OCI-LY7 (cell line): ENCODE measurements at regions not wholly inside any gene's neighbourhood (a gene's known extent, or its start where the extent isn't known, plus 50 kb on each side); places are given as distances from the start of the nearest gene placed in this dataset.
A peak's percentile ranks its signal among the peaks of the same experiment; 100 is the strongest.

Experiments used
- BruUV-seq: library from RNA; stranded (reverse); fragments of 400-500 nt; replicated peaks from 2 replicates; lab custom pipeline; 2021; lab: Mats Ljungman, UMichigan
- CTCF ChIA-PET: fragments of 300-600 bp; sonication (Branson Sonifier 250); formaldehyde crosslinking; loops from one replicate; lab custom pipeline; 2022; ENCODE audit warnings: antibody characterized with exemption; ENCODE audit not compliant: unreplicated experiment; lab: Charles Lee
- POLR2A ChIA-PET: fragments of 300-600 bp; sonication (Branson Sonifier 250); formaldehyde crosslinking; loops from one replicate; lab custom pipeline; 2022; ENCODE audit warnings: antibody characterized with exemption; lab: Charles Lee
- DNase-seq: peaks from one replicate; pipeline ENCODE4 v3.0.0-alpha.2; 2015; ENCODE audit warnings: low spot score
- H2AFZ ChIP-seq: fragments of 200-600 bp; sonication (generic), shearing (Covaris generic); 2 replicates; pipeline ENCODE4 v1.6.1; 2014; ENCODE audit warnings: mild to moderate bottlenecking, antibody characterized with exemption, low read length, moderate library complexity
- H3K27ac ChIP-seq: fragments of 200-600 bp; sonication (generic); 2 replicates; pipeline ENCODE4 v1.5.1; 2014; ENCODE audit warnings: mixed run types, low read depth, mild to moderate bottlenecking, moderate library complexity, low read length, inconsistent platforms; ENCODE audit not compliant: poor library complexity, severe bottlenecking
- H3K36me3 ChIP-seq: fragments of 200-600 bp; sonication (generic); 2 replicates; pipeline ENCODE4 v1.6.1; 2014; ENCODE audit warnings: mild to moderate bottlenecking, antibody characterized with exemption, low read length, moderate library complexity, mixed read lengths; ENCODE audit not compliant: insufficient read depth
- H3K4me1 ChIP-seq: fragments of 200-600 bp; sonication (generic); 2 replicates; pipeline ENCODE4 v1.5.1; 2014; ENCODE audit warnings: mild to moderate bottlenecking, low read length; ENCODE audit not compliant: insufficient read depth, poor library complexity, severe bottlenecking
- H3K4me2 ChIP-seq: fragments of 200-600 bp; sonication (generic); 2 replicates; pipeline ENCODE4 v1.6.1; 2014; ENCODE audit warnings: mild to moderate bottlenecking, low read length
- H3K4me3 ChIP-seq: fragments of 200-600 bp; sonication (generic); 2 replicates; pipeline ENCODE4 v1.5.1; 2014; ENCODE audit warnings: mild to moderate bottlenecking, low read depth, low read length; ENCODE audit not compliant: poor library complexity, severe bottlenecking
- H3K79me2 ChIP-seq: fragments of 200-600 bp; sonication (generic); 2 replicates; pipeline ENCODE4 v1.6.1; 2016; ENCODE audit warnings: low read depth, mild to moderate bottlenecking, low read length, moderate library complexity, mixed read lengths; ENCODE audit not compliant: insufficient read depth
- H3K9me2 ChIP-seq: fragments of 200-600 bp; sonication (generic); 2 replicates; pipeline ENCODE4 v1.6.1; 2016; ENCODE audit warnings: mild to moderate bottlenecking, low read length, mixed read lengths; ENCODE audit not compliant: insufficient read depth
- H3K9me3 ChIP-seq: fragments of 200-600 bp; sonication (generic); 2 replicates; pipeline ENCODE4 v1.6.1; 2014; ENCODE audit warnings: mild to moderate bottlenecking, mixed run types, low read length, mixed read lengths
- H4K20me1 ChIP-seq: fragments of 200-600 bp; sonication (generic); 2 replicates; pipeline ENCODE4 v1.6.1; 2014; ENCODE audit warnings: mild to moderate bottlenecking, antibody characterized with exemption, low read length, moderate library complexity, mixed read lengths; ENCODE audit not compliant: insufficient read depth
- EZH2phosphoT487 ChIP-seq: fragments of 200-600 bp; sonication (generic); IDR thresholded peaks from 2 replicates; pipeline ENCODE4 v1.6.1; 2018; ENCODE audit warnings: low read depth, borderline replicate concordance, mild to moderate bottlenecking, mixed run types, antibody characterized with exemption, low read length, moderate library complexity, mixed read lengths
- intact Hi-C: fragments of 100-400 bp; cut with micrococcal nuclease; formaldehyde crosslinking; loops from one replicate; pipeline ENCODE4 v1.10.0; 2022; ENCODE audit not compliant: unreplicated experiment
- TF ChIP-seq, protein P1 (sequence below): fragments of 200-600 bp; sonication (generic); conservative IDR thresholded peaks from 2 replicates; pipeline ENCODE4 v1.5.1; 2014; ENCODE audit warnings: mild to moderate bottlenecking, antibody characterized with exemption, low read length, moderate library complexity, mixed read lengths

DNA sequence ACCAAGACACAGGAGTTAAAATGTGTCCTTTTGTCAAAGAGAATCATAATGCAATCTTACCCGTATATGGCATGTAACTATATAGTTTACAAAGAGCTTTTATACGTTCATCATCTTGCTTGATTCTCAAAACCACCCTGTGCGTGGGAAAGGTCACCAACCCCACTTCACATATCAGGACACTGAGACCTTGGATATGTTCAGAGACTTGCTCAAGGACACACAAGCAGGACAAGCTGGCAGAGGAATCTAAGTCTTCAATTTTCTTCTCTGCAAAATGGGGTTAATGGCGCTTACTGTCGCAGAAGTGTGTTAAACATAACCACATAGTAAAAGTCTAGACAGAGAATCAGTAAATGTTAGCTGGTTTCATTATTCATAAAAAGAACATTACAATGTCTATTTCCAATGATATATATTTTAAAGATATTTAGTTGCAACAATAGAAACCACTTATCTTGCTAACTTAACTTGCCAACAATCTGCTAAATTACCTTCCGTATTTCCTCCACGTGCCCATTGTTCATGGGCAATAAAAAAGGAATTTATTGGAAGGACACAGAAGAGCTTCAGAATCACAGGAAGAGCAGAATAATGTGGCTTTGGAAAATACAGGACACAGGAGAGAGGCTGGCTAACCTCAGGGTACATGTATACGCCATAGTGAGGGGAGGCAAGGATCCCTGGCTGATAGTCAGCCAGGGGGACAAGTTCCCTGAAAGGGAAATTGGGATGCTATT lies 64.6 kb upstream of the TAPT1 start:
- TF ChIP-seq, protein P1, sequence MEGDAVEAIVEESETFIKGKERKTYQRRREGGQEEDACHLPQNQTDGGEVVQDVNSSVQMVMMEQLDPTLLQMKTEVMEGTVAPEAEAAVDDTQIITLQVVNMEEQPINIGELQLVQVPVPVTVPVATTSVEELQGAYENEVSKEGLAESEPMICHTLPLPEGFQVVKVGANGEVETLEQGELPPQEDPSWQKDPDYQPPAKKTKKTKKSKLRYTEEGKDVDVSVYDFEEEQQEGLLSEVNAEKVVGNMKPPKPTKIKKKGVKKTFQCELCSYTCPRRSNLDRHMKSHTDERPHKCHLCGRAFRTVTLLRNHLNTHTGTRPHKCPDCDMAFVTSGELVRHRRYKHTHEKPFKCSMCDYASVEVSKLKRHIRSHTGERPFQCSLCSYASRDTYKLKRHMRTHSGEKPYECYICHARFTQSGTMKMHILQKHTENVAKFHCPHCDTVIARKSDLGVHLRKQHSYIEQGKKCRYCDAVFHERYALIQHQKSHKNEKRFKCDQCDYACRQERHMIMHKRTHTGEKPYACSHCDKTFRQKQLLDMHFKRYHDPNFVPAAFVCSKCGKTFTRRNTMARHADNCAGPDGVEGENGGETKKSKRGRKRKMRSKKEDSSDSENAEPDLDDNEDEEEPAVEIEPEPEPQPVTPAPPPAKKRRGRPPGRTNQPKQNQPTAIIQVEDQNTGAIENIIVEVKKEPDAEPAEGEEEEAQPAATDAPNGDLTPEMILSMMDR, result no peak
- no peak for TF ChIP-seq EZH2phosphoT487
- ChIA-PET POLR2A (interaction anchor here (0.6 to 1.2 kb wide), 6 partner anchors 13 to 834 kb away, joined by 3 to 6 read pairs (median 3); no protein-coding TSS in a partner anchor), CTCF (interaction anchor here (1.1 kb wide), 1 partner anchor 153 kb away, joined by 4 read pairs; no protein-coding TSS in a partner anchor)
- Histone ChIP-seq H3K4me3 (no peak overlapping the region), H2AFZ (no peak overlapping the region), H3K9me3 (no peaks in the 10 kb centered on the region), H3K9me2 (no peaks in the 10 kb centered on the region), H4K20me1 (no peaks in the 10 kb centered on the region), H3K4me2 (no peak overlapping the region), H3K27ac (no peak overlapping the region), H3K4me1 (no peaks in the 10 kb centered on the region), H3K36me3 (no peaks in the 10 kb centered on the region), H3K79me2 (no peaks in the 10 kb centered on the region)
- no peak for DNase-seq
- intact Hi-C loops, result loop anchor here (1.0 to 10.0 kb wide), 3 partner anchors 152 to 1031 kb away; no protein-coding TSS in a partner anchor
- no TSS peak for BruUV-seq

DNA sequence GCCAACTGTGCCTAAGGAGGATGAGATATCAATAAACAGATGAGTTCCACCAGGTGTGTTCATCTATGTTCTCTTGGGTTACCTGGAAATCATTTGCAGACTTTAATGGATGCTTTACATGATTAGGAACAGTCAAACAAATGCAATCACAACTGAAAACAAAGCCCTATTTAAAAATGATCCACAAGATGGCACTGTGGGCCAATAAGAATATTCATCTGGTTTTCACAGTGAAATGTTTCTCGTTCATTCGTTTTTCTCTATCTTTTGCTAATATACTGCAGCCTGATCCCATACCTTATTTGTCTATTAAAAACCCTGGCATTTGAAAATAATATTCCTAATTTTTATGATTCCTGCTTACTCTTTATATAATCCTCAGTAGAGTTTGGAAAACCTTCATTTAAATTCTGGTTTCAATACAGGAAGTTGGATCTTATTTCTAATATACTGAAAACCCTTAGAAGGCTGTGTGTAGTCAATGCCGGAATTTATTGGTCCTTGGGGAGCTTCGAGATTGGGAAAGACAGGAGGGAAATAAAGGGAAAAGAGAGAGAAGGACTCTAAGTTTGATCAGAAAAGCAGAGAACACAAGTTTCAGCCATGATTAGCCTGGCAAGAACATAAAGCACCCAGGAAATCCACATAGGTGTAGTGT lies 63.8 kb upstream of the TAPT1 start:
- H3K4me2 ChIP-seq, result no peak overlapping the region
- no peak overlapping the region for H3K27ac ChIP-seq
- BruUV-seq, result no TSS peak
- H3K79me2 ChIP-seq, result no peaks in the 10 kb centered on the region
- ChIA-PET CTCF (interaction anchor here (1.1 kb wide), 1 partner anchor 154 kb away, joined by 4 read pairs; no protein-coding TSS in a partner anchor), POLR2A (interaction anchor here (0.6 kb wide), 1 partner anchor 22 kb away, joined by 3 read pairs; no protein-coding TSS in a partner anchor)
- H4K20me1 ChIP-seq, result no peaks in the 10 kb centered on the region
- TF ChIP-seq, protein P1, result peak; percentile 90
- no peak for TF ChIP-seq EZH2phosphoT487
- peak overlapping the region; percentile 29; the same call in 1 of the 2 replicates for H2AFZ ChIP-seq
- peak; percentile 36 for DNase-seq
- H3K4me3 ChIP-seq, result no peak overlapping the region
- H3K9me2 ChIP-seq, result no peaks in the 10 kb centered on the region
- intact Hi-C loops, result loop anchor here (1.0 to 10.0 kb wide), 4 partner anchors 153 to 1182 kb away; no protein-coding TSS in a partner anchor
- H3K36me3 ChIP-seq, result no peaks in the 10 kb centered on the region
- no peaks in the 10 kb centered on the region for H3K9me3 ChIP-seq
- H3K4me1 ChIP-seq, result no peaks in the 10 kb centered on the region
